HCT116 (cell line): ENCODE measurements at regions not wholly inside any gene's neighbourhood (a gene's known extent, or its start where the extent isn't known, plus 50 kb on each side); places are given as distances from the start of the nearest gene placed in this dataset.

Experiments
- CEBPB ChIP-seq: IDR thresholded peaks from 2 replicates; pipeline ENCODE4 v1.6.1; 2012; ENCODE audit warnings: low read depth
- MAX ChIP-seq: IDR thresholded peaks from 2 replicates; pipeline ENCODE4 v1.6.1; 2012
- ZBTB33 ChIP-seq: IDR thresholded peaks from 2 replicates; pipeline ENCODE4 v1.6.1; 2011; ENCODE audit warnings: mild to moderate bottlenecking, low read length, moderate library complexity; ENCODE audit not compliant: insufficient replicate concordance; ENCODE audit errors: extremely low read depth
- TF ChIP-seq, protein P1 (sequence below), 3 experiments: fragments of 200-600 bp in 1 of 3; sonication (generic) in 1 of 3; IDR thresholded peaks in 2 of 3; conservative IDR thresholded peaks in 1 of 3; 2 replicates each; pipeline ENCODE4 v1.5.1; 2012 to 2017; ENCODE audit warnings: low read depth in 2 of 3, low read length in 2 of 3, antibody characterized with exemption in 1 of 3, borderline replicate concordance in 1 of 3, control low read depth in 1 of 3, mild to moderate bottlenecking in 1 of 3, mixed read lengths in 1 of 3, mixed run types in 1 of 3, moderate library complexity in 1 of 3; ENCODE audit not compliant: insufficient read depth in 1 of 3
- TF ChIP-seq, protein P2 (sequence below): IDR thresholded peaks from 2 replicates; pipeline ENCODE4 v1.6.1; 2012; ENCODE audit warnings: low read depth

DNA sequence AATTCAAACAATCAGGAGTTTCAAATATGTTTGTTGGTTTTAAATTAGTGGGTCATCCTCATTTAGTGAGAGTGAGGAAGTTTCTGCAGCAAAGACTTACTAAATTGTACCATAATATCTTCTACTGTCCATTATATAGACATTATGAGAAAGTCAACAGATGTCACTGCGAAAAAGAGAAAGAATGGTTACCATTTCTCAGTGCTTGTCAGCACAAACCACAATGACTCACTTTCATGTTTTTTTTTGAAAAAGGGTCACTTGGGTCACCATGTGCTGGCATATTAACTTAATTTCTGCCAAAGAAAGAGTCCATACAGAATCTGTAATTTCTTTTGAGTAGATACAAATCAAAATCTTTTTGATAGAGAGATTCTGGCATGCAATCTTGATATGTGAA is 924.6 kb upstream of the FAT3 start:
- TF ChIP-seq, protein P1, sequence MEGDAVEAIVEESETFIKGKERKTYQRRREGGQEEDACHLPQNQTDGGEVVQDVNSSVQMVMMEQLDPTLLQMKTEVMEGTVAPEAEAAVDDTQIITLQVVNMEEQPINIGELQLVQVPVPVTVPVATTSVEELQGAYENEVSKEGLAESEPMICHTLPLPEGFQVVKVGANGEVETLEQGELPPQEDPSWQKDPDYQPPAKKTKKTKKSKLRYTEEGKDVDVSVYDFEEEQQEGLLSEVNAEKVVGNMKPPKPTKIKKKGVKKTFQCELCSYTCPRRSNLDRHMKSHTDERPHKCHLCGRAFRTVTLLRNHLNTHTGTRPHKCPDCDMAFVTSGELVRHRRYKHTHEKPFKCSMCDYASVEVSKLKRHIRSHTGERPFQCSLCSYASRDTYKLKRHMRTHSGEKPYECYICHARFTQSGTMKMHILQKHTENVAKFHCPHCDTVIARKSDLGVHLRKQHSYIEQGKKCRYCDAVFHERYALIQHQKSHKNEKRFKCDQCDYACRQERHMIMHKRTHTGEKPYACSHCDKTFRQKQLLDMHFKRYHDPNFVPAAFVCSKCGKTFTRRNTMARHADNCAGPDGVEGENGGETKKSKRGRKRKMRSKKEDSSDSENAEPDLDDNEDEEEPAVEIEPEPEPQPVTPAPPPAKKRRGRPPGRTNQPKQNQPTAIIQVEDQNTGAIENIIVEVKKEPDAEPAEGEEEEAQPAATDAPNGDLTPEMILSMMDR (IDR thresholded peaks at IDR 0.05 in 2 of 3, conservative IDR thresholded peaks at IDR 0.05 in 1 of 3; ENCODE audit: borderline replicate concordance in 1 of 3, insufficient read depth in 1 of 3, low read depth in 2 of 3, low read length in 2 of 3) = no peak
- TF ChIP-seq ZBTB33 (no peak), MAX (no peak), CEBPB (no peak)
- TF ChIP-seq, protein P2, sequence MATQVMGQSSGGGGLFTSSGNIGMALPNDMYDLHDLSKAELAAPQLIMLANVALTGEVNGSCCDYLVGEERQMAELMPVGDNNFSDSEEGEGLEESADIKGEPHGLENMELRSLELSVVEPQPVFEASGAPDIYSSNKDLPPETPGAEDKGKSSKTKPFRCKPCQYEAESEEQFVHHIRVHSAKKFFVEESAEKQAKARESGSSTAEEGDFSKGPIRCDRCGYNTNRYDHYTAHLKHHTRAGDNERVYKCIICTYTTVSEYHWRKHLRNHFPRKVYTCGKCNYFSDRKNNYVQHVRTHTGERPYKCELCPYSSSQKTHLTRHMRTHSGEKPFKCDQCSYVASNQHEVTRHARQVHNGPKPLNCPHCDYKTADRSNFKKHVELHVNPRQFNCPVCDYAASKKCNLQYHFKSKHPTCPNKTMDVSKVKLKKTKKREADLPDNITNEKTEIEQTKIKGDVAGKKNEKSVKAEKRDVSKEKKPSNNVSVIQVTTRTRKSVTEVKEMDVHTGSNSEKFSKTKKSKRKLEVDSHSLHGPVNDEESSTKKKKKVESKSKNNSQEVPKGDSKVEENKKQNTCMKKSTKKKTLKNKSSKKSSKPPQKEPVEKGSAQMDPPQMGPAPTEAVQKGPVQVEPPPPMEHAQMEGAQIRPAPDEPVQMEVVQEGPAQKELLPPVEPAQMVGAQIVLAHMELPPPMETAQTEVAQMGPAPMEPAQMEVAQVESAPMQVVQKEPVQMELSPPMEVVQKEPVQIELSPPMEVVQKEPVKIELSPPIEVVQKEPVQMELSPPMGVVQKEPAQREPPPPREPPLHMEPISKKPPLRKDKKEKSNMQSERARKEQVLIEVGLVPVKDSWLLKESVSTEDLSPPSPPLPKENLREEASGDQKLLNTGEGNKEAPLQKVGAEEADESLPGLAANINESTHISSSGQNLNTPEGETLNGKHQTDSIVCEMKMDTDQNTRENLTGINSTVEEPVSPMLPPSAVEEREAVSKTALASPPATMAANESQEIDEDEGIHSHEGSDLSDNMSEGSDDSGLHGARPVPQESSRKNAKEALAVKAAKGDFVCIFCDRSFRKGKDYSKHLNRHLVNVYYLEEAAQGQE = no peak
